GM18499 (cell line): ENCODE measurements at regions not wholly inside any gene's neighbourhood (a gene's known extent, or its start where the extent isn't known, plus 50 kb on each side); places are given as distances from the start of the nearest gene placed in this dataset.
A peak's percentile ranks its signal among the peaks of the same experiment; 100 is the strongest.
"Not testable (repeated sequence)": the region's sequence is repeated elsewhere in the genome, so short reads cannot be mapped to it uniquely, and the experiment has no call there.

Source experiments
- ATAC-seq: cut with Tn5 transposase; IDR thresholded peaks from one replicate; pipeline ENCODE4 v1.9.1; 2021; ENCODE audit warnings: moderate number of reproducible peaks; ENCODE audit not compliant: insufficient read depth, unreplicated experiment

DNA sequence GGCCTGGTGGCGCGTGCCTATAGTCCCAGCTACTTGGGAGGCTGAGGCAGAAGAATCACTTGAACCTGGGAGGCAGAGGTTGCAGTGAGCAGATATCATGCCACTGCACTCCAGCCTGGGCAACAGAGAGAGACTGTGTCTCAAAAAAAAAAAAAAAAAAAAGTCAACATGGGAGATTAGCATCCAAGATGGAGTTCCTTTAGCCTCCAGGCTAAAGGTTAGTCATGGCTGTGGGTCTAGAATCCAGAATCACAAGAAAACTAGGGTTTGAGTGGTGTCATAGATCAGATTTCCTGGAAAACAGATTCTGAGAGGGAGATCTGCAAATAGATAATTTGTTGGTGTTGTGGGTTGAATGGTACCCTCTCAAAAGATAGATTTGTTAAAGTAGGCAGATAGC lies 117.2 kb downstream of the CD24 start:
- ATAC-seq: not testable (repeated sequence)

DNA sequence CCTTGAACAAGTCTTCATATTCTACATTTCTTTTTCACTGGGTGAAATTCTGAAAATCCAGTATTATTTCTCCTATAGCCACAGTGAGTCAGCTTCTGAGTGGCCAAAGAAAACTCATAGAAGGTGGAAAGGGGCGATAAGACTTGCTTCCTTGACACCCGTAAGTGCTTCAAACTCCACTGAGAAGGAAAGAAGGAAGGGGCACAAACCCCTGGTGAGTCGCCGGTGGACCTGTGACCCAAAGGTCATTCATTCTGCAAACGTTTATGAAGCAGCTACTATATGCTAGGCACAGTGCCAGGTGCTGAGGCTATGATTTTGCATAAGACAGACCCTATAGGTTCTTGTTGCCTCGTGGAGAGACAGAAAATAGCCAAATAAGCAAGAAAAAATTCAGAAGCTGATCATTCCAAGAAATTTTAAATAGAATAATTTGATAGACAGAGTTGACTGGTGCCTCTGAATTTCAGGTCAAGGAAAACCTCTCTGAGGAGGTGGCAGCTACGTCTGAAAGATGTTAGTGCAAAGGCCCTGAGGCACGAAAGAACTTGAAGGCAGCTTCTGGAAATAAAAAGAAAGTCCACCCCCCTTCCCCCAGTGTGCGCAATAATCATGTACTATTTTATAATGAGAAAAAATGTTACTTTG lies 118.2 kb downstream of the CD24 start:
- no peak for ATAC-seq

DNA sequence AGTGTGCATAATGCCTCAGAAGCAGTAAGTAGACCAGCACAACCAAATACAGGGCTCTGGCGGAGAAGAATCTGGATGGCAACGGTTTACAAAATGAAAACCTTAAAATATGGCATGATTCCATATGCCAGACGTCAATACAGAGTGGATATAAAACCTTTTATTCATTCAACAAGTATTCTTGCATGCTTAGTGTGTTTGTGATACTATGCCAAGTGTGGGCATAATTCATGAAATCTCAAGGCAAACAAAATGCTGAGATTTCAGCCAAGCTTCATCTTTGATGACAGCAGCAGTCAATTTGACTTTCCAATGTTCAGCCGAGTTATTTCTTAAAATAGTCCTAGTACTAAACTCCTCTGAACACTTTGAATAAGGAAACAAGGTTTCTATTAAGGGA lies 119.4 kb downstream of the CD24 start:
- ATAC-seq: no peak

DNA sequence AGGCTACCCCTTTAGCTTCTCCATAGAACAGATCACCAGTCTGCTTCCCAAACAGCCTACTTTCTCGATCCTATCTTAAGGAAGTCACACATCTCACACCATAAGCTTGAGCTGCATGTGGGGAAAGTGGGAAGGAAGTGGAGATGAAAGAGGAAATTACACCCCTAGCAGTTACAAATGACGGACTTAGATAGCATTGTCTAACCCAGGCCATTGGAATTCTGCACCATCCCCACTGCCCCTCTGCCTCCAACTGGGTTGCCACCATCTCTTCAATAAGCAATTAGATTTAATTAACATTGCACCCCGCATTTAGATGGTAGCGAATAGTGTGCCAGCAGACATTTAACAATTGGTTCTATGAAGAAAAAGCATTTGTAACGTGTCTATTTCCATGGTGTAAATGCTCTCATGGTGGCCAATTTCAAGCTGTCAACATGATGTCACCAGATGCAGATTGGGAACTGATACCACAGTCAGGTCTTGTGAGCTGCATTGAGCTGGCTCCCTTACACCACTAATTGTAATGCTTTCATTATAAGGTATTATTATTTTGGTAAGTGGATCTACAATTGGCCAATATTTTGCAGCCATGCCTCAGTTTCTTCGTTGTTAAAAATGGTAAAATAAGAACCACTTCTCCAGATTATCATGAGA lies 124.7 kb downstream of the CD24 start:
- ATAC-seq: no peak

DNA sequence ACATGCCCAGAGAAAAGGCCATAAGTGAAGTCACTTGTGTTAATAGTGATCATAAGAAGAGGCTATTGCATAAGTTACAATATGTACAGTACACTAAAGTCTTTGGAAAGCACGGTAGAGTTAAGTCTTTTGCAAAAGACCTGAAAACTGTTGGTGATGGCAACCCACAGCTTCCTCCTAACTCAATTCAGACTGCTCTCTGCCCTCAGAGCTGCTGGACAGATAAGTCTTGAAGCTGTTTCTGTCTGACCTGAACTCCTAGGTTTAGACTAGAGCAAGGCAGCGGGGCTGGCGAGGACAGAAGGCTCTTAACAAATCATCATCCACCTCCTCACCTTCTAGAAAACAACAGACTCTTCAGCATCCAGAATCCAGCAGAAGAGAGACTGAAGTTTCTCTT lies 125.4 kb downstream of the CD24 start:
- no peak for ATAC-seq

DNA sequence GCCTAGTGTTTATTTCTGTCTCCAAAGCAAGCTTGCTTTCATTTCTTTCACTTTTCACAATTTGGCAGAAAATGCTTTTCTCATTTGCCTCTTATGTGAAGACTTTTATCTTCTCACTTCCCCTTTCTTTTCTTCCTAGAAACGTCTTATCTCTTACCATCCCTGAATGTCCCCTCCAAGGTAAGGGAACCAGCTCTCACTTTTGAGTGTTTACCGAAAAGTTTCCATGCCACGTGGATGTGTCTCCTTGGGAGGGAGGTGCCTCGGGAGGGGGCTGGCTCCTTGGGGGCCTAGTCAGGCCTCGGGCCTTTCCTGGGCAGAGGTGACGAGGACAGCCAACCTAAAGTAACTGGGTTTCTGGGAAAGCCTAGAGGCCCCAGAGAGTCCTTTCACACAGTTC lies 127.4 kb downstream of the CD24 start:
- ATAC-seq: no peak

DNA sequence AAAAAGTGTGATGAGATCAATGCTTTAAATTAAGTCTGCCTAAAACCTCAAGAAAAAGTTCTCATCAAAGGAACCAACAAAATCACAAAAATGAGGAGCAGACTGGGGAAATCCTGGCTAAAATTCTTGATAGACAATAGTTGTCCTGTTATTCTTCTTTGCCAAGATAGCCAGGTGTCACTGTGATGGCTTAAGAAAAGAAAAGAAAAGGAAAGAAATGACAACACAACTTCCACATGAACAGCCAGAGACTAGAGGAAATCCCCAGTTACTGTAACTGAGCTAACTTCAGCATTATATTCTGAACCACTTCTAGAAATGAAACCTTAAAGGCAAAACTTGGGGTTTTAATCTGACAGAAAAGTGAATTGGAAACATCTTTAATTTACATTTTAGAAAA lies 129.6 kb downstream of the CD24 start:
- peak; percentile 66 for ATAC-seq

DNA sequence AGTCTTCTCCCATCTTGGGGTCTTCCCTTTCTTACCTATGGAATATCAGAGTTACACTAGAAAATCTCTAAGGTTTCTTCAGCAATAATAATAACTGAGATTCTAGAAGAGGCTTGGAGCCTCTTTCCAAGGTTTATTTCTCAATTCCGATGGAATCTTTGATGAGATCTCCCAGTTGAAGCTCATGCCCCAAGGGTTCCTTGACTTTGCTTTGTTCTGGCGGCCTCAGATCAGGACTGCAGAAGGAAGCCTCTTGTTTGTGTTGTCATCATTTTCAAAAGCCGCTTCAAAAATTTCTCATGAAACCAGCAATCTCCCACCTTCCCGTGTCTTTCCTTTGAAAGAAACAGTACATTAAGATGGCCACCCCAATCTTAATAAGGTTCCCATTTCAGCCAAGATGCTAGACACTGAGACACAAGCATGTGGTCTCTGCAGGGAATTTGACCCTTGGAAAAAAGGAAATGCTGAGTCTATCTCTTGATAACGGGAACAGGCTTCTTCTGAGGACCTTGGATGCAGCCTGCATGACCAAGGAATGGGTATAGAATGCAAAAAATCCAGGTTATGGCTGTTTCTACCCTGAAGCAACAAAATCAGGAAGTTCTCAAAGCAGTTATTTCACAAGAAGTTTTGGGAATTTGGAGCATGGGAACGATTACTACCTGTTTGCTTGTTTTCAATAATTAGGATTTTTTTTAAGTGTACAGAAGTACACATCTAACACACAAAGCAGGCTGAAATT lies 141.6 kb downstream of the CD24 start:
- ATAC-seq: no peak

DNA sequence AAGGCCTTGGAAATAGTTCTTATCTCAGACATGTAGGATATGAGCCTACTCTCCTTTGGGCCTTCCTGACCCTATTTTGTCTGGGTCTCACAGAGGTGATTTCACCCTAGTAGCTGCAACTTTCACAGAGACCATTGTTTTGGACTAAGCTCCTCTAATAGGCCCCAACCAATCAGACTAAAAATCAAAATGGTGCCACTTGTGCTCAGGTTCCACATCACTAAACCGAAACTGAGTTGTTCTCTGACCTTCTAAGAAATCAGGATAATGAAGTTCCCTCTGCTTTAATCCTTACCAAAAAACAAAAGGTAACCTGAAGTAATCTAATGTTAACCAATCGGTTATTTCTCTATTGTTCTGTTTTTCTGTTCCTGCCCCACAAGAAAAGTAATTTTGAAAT lies 143.6 kb downstream of the CD24 start:
- ATAC-seq: no peak

DNA sequence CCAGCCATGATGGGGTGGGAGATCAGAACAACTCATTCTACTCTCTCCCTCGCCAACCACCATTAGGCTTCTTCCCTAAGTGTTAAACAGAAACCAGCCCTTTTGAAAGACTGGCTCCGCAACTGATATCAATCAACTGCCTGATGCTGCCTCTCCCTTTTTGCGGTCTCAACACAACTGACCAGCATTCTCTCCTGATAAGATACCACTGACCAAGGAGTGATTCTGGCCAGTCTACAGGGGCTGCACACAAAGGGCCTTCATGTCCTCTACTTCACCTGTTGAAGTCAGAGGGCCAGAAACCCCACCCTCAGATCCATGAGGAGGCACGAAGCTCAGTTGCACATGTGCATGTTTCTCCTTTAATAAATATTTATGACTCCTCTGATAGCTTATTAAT lies 145.1 kb downstream of the CD24 start:
- no peak for ATAC-seq

DNA sequence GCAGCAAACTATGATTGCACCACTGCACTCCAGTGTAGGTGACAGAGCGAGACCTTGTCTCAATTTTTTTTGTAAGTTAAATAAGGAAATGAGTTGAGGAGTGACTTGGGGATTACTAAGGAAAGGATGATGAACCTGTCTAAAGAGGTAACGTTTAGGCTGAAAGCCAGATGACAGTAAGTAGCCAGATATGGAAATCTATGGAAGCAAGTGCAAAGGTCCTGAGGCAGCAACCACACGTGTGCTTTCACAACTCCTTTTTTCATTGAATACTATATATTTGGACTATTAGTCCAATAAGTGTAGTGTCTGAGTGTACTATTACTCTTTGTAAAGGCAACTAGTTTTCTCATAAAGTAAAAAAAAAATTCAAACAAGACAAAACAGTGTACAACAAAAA lies 147.4 kb downstream of the CD24 start:
- no peak for ATAC-seq

DNA sequence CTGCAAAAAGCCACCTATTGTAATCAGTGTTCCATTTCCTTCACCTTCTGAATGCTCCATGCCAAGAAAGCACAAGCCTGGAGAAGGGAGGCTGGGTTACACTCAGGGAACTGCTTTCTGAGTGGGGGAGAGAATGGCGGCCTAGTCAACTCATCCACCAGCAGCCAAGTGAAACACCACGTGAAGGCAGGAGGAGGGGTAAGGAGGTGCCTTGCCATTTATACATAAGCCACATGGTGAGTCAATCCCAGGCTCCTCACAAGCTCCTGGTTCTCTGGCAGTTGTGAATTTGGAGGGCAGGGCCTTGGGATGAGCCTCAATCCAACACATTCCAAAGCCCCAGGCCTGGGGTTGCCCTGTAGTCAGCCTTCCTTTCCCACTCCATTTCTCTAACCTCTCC lies 149.4 kb downstream of the CD24 start:
- ATAC-seq: no peak

DNA sequence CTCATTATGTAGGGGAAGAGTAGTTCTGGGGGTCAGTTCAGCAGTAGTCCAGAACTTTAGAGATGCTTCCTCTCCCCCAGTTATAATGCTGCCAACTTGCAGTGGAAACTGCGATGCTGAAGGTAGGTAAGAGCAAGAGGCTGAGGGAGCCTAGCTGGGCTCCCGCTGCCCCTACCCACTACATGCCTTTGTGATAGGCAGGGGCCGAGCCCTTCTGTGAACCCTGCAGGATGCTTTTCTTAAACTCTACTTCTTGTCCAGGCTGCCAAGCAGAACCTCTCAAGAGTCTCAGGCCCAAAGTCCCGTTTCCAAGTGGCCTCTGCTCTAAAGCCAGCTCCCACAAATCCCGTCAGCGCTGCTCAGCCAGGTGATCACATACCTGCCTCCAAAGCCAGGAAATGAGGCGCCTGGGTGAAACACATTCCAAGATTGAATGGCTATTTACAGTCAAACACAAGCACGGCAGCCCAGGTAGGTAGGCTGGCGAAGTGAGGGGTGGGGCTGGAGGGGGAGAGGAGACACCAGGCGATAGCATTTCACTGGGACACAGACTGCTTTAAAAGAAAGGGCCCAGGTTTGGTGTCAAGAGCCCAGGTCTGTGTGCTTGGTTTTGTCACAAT lies 150.7 kb downstream of the CD24 start:
- ATAC-seq: no peak

DNA sequence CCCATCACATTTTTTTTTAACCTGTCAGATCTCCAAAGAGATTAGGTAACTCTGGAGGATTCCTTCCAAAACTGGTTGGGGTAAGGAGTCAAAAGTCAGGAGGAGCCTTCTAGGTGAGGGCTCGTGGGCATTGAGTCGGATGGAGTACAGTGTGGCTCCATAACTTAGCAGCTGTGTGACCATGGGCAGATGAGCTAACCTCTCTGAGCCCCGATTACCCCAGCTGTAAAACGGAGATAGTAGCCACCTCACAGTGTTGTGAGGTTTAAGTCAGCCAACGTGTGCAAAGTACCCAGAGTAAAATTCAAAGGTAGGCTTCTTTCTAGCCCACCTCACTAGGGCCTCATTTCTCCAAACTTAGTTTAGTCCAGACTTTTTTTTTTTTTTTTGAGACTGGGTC lies 151.5 kb downstream of the CD24 start:
- ATAC-seq: no peak

DNA sequence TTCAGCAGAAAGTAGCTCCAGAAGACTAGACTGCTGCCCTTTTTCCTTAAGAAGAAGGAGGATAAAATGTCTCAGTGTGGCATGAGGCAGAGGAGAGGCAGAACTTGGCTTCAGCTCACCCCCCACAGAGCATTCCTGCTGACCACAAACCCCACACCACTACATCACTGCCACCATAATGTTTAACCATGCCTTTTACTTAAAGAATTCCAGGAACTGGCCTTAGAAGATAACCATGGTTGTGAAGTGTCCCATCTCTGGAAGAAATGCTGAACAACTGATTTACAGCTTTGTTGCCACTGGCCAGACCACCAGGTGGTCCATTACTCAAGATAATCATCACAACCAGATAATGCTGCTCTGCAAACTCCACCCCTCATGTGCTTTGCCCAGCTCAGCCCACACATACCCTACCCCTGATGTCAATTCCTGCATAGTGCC lies 154.1 kb downstream of the CD24 start:
- ATAC-seq: no peak

DNA sequence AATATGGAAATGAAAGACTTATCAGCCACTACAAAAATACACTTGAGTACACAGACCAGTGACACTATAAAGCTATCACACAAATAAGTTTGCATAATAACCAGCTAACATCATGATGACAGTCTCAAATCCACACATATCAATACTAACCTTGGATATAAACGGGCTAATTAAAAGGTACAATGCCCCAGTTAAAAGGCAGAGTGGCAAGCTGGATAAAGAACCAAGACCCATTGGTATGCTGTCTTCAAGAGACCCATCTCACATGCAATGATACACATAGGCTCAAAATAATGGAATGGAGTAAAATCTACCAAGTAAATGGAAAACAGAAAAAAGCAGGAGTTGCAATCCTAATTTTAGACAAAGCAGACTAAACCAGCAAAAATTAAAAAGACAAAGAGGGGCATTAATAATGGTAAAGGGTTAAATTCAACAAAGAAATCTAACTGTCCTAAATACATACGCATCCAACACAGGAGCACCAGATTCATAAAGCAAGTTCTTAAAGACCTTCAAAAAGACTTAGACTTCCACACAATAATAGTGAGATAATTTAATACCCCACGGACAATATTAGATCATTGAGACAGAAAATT lies 163.3 kb downstream of the CD24 start:
- ATAC-seq: no peak

DNA sequence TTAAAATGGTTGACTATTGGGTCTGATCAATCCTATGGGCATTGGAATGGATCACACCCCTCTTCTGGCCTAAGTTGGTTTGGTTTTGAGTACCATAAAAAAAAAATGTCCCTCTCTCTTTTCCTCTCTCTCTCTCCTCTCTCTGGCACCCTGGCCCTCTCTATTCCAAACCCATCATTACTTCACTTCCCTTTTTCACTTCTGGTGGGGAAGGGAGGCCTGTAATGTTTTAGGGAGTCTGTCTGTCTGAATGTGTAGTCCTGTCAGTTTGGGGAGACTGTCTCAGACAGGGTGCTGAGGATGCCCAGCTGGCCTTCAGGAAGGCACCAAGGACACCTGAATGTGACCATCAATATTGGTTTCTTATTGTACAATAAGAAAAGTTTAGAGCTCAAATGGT lies 165.8 kb downstream of the CD24 start:
- no peak for ATAC-seq

DNA sequence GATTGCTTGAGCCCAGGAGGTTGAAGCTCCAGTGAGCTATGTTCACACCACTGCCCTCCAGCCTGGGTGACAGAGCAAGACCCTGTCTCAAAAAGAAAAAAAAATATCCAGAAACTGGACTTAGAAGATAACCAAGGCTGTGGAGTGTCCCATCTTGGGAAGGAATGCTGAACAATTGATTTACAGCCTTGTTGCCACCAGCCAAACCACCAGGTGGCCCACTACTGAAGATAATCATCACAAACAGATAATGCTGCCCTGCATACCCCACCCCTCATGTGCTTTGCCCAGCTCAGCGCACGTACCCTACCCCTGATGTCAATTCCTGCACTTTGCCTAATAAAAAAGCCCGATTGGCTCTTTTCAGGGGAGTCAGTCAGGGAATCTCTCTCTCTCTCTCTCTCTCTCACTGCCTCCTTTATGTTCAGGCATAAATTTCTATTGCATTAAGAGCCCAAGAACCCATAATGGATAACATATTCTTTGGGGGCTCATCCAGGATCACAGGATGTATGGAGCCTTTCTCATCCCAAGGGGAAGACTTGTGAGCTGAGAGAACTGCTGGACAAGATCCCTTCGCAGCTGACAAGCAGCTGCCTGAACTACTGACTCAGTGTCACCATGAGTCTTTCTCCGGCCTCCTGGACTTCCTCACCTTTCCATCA lies 166.4 kb downstream of the CD24 start:
- ATAC-seq: no peak

DNA sequence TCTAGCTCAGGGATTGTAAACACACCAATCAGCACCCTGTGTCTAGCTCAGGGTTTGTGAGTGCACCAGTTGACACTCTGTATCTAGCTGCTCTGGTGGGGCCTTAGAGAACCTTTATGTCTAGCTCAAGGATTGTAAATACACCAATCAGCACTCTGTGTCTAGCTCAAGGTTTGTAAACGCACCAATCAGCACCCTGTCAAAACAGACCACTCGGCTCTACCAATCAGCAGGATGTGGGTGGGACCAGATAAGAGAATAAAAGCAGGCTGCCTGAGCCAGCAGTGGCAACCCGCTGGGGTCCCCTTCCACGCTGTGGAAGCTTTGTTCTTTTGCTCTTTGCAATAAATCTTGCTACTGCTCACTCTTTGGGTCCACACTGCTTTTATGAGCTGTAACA lies 168.3 kb downstream of the CD24 start:
- not testable (repeated sequence) for ATAC-seq

DNA sequence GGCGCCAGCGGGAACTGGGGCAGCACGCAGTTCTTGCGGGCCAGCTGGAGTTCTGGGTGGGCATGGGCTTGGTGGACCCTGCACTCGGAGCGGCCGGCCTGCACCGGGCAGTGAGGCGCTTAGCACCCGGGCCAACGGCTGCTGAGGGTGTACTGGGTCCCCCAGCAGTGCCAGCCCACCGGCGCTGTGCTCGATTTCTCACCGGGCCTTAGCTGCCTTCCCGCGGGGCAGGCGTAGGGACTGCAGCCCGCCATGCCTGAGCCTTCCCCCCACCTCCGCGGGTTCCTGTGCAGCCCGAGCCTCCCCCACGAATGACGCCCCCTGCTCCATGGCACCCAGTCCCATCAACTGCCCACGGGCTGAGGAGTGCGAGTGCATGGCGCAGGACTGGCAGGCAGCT lies 168.8 kb downstream of the CD24 start:
- ATAC-seq: no peak
